HG03457 (cell line): ENCODE measurements at regions not wholly inside any gene's neighbourhood (a gene's known extent, or its start where the extent isn't known, plus 50 kb on each side); places are given as distances from the start of the nearest gene placed in this dataset.
"Not testable (repeated sequence)": the region's sequence is repeated elsewhere in the genome, so short reads cannot be mapped to it uniquely, and the experiment has no call there.

Experiments
- ATAC-seq: cut with Tn5 transposase; IDR thresholded peaks from one replicate; pipeline ENCODE4 v1.9.1; 2021; ENCODE audit warnings: moderate number of reproducible peaks; ENCODE audit not compliant: unreplicated experiment

- no peak for ATAC-seq
Observed at GRCh38 chr11:106276859-106277436, 199.5 kb downstream of the AASDHPPT start.

- ATAC-seq = no peak
Observed at GRCh38 chr11:106277484-106277883, 200.0 kb downstream of the AASDHPPT start.

GRCh38 chr11:106278391-106278790 lies 200.9 kb downstream of the AASDHPPT start:
- no peak for ATAC-seq

- no peak for ATAC-seq
Observed at GRCh38 chr11:106280036-106280435, 202.6 kb downstream of the AASDHPPT start.

GRCh38 chr11:106281455-106282173 lies 204.2 kb downstream of the AASDHPPT start:
- no peak for ATAC-seq

GRCh38 chr11:106286881-106287504 lies 209.5 kb downstream of the AASDHPPT start:
- no peak for ATAC-seq

GRCh38 chr11:106288057-106288456 lies 210.6 kb downstream of the AASDHPPT start:
- no peak for ATAC-seq

GRCh38 chr11:106288822-106289387 lies 211.4 kb downstream of the AASDHPPT start:
- ATAC-seq = no peak

- no peak for ATAC-seq
Observed at GRCh38 chr11:106292526-106292925, 215.1 kb downstream of the AASDHPPT start.

GRCh38 chr11:106295974-106296373 lies 218.5 kb downstream of the AASDHPPT start:
- ATAC-seq = no peak

GRCh38 chr11:106302416-106302815 lies 225.0 kb downstream of the AASDHPPT start:
- ATAC-seq = no peak

- no peak for ATAC-seq
Observed at GRCh38 chr11:106304274-106304673, 226.8 kb downstream of the AASDHPPT start.

- ATAC-seq = no peak
Observed at GRCh38 chr11:106305458-106305857, 228.0 kb downstream of the AASDHPPT start.

GRCh38 chr11:106306942-106307341 lies 229.5 kb downstream of the AASDHPPT start:
- no peak for ATAC-seq

- ATAC-seq = no peak
Observed at GRCh38 chr11:106309070-106309684, 231.7 kb downstream of the AASDHPPT start.

GRCh38 chr11:106311531-106312230 lies 234.2 kb downstream of the AASDHPPT start:
- ATAC-seq = no peak

GRCh38 chr11:106317208-106317773 lies 239.8 kb downstream of the AASDHPPT start:
- not testable (repeated sequence) for ATAC-seq

- ATAC-seq = no peak
Observed at GRCh38 chr11:106321601-106322000, 244.1 kb downstream of the AASDHPPT start.

- no peak for ATAC-seq
Observed at GRCh38 chr11:106322106-106322505, 244.6 kb downstream of the AASDHPPT start.

GRCh38 chr11:106326087-106326486 lies 248.6 kb downstream of the AASDHPPT start:
- no peak for ATAC-seq
